ENCODE measurements at regions not wholly inside any gene's neighbourhood (a gene's known extent, or its start where the extent isn't known, plus 50 kb on each side); places are given as distances from the start of the nearest gene placed in this dataset.

- no peak for DNase-seq (ENCODE audit: unreplicated experiment)
- H3K36me3 Mint-ChIP-seq (ENCODE audit: insufficient read depth, unreplicated experiment): peaks cover 3% of the 10 kb centered on the region
- no peaks in the 10 kb centered on the region for H3K4me1 Mint-ChIP-seq (ENCODE audit: insufficient read depth, unreplicated experiment)
- no peaks in the 10 kb centered on the region for H3K9me3 Mint-ChIP-seq (ENCODE audit: unreplicated experiment)
- H3K27ac Mint-ChIP-seq (ENCODE audit: low read depth, unreplicated experiment): no peak overlapping the region
- ChIA-PET POLR2A (no interaction called here), CTCF (no interaction called here)
- intact Hi-C loops (cut with micrococcal nuclease): no loop called here
- BruUV-seq (replicated peaks): no TSS peak
- H3K4me3 Mint-ChIP-seq (ENCODE audit: unreplicated experiment): no peak overlapping the region
- no peak for TF ChIP-seq CTCF (IDR thresholded peaks at IDR 0.05; ENCODE audit: unreplicated experiment)
- H3K27me3 Mint-ChIP-seq (ENCODE audit: insufficient read depth, unreplicated experiment): peaks cover 11% of the 10 kb centered on the region
Measured at GRCh38 chr18:65943268-65943667, 192.5 kb downstream of the CDH7 start.

GRCh38 chr18:65942854-65943253 is 192.0 kb downstream of the CDH7 start:
- no peak for TF ChIP-seq CTCF (IDR thresholded peaks at IDR 0.05; ENCODE audit: unreplicated experiment)
- no peaks in the 10 kb centered on the region for H3K9me3 Mint-ChIP-seq (ENCODE audit: unreplicated experiment)
- DNase-seq (ENCODE audit: unreplicated experiment): no peak
- H3K36me3 Mint-ChIP-seq (ENCODE audit: insufficient read depth, unreplicated experiment): peaks cover 6% of the 10 kb centered on the region
- peaks cover 7% of the 10 kb centered on the region for H3K27me3 Mint-ChIP-seq (ENCODE audit: insufficient read depth, unreplicated experiment)
- intact Hi-C loops (cut with micrococcal nuclease): no loop called here
- CTCF ChIA-PET: interaction anchor here (0.5 kb wide), 1 partner anchor 1070 kb away, joined by 3 read pairs; no protein-coding TSS in a partner anchor
- no peaks in the 10 kb centered on the region for H3K4me1 Mint-ChIP-seq (ENCODE audit: insufficient read depth, unreplicated experiment)
- BruUV-seq (replicated peaks): no TSS peak
- no peak overlapping the region for H3K4me3 Mint-ChIP-seq (ENCODE audit: unreplicated experiment)
- no peak overlapping the region for H3K27ac Mint-ChIP-seq (ENCODE audit: low read depth, unreplicated experiment)
- POLR2A ChIA-PET: no interaction called here

- no peak overlapping the region for H3K27ac Mint-ChIP-seq (ENCODE audit: low read depth, unreplicated experiment)
- CTCF ChIA-PET: no interaction called here
- POLR2A ChIA-PET: interaction anchor here (0.5 to 1.0 kb wide), 2 partner anchors 9 to 20 kb away, joined by 3 read pairs; no protein-coding TSS in a partner anchor
- H3K27me3 Mint-ChIP-seq (ENCODE audit: insufficient read depth, unreplicated experiment): no peaks in the 10 kb centered on the region
- no TSS peak for BruUV-seq (replicated peaks)
- intact Hi-C loops (cut with micrococcal nuclease): no loop called here
- no peaks in the 10 kb centered on the region for H3K9me3 Mint-ChIP-seq (ENCODE audit: unreplicated experiment)
- no peak for DNase-seq (ENCODE audit: unreplicated experiment)
- no peak for TF ChIP-seq CTCF (IDR thresholded peaks at IDR 0.05; ENCODE audit: unreplicated experiment)
- H3K4me1 Mint-ChIP-seq (ENCODE audit: insufficient read depth, unreplicated experiment): no peaks in the 10 kb centered on the region
- no peak overlapping the region for H3K4me3 Mint-ChIP-seq (ENCODE audit: unreplicated experiment)
- H3K36me3 Mint-ChIP-seq (ENCODE audit: insufficient read depth, unreplicated experiment): peaks cover 6% of the 10 kb centered on the region
Measured at GRCh38 chr18:65942104-65942503, 191.3 kb downstream of the CDH7 start.

GRCh38 chr18:65941482-65941881 is 190.7 kb downstream of the CDH7 start:
- no TSS peak for BruUV-seq (replicated peaks)
- Mint-ChIP-seq H3K9me3 (ENCODE audit: unreplicated experiment) (no peaks in the 10 kb centered on the region), H3K4me1 (ENCODE audit: insufficient read depth, unreplicated experiment) (no peaks in the 10 kb centered on the region), H3K36me3 (ENCODE audit: insufficient read depth, unreplicated experiment) (peaks cover 6% of the 10 kb centered on the region), H3K27ac (ENCODE audit: low read depth, unreplicated experiment) (no peak overlapping the region), H3K4me3 (ENCODE audit: unreplicated experiment) (no peak overlapping the region), H3K27me3 (ENCODE audit: insufficient read depth, unreplicated experiment) (no peaks in the 10 kb centered on the region)
- DNase-seq (ENCODE audit: unreplicated experiment): no peak
- CTCF ChIA-PET: no interaction called here
- TF ChIP-seq CTCF (IDR thresholded peaks at IDR 0.05; ENCODE audit: unreplicated experiment): no peak
- intact Hi-C loops (cut with micrococcal nuclease): no loop called here
- POLR2A ChIA-PET: interaction anchor here (0.5 to 1.0 kb wide), 2 partner anchors 10 to 19 kb away, joined by 3 read pairs; no protein-coding TSS in a partner anchor
